SKM-1 (cell line): ENCODE measurements at regions not wholly inside any gene's neighbourhood (a gene's known extent, or its start where the extent isn't known, plus 50 kb on each side); places are given as distances from the start of the nearest gene placed in this dataset.

ENCODE experiments used
- DNase-seq: peaks from one replicate; lab custom pipeline; 2025; ENCODE audit not compliant: unreplicated experiment; lab: John Stamatoyannopoulos, UW

DNA sequence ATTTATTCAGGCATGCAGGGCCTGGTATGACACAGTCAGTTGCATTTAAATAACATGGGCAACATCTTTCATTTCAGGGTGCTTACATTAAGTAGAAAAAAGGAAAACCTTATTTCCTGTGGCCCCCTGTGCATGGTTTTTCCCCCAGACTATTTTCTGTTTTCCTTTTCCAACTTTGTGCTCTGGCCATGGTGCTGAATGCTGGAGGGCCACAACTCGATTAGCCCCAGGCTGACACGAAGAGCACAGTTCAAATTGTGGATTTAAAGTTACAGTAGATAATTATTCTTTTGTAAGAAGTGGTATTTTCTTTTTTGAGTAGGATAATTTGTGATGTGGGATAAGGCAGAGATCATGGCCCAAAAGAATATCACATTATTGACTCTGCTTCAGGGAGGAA lies 332.0 kb downstream of the HAO1 start:
- no peak for DNase-seq

DNA sequence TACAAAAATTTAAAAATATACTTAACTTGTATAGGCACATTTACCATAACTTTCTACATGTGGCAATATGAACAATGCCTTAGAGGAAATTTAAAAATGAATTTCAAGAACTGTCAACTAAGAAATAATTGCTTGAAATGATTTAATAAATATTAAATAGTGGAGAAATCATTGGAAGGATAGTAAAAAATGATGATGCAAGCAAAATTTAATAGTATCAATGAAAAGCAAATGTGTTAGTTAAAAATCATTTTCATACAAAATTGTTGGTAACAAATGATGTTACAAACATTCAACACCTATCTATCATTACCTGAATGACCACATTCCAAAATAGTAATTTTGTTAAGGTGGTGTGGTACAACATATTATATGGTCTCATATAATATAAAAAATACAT lies 331.0 kb downstream of the HAO1 start:
- DNase-seq = no peak

DNA sequence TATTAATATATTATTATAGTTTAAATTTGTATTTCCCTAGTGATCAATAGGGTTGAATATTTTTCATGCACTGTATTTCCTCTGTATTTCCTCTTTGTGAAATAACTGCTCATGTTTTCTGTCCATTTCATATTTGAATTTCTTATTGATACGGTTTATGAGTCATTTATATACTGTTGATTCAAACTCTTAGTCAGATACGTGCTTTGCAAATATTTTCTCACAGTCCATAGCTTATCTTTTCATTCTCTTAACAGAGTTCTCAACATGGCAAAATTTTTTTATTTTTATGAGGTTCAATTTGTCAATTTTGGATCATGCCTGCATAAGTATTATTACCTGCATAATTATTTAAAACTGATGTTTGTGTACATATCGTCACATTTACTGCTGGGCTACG lies 329.6 kb downstream of the HAO1 start:
- no peak for DNase-seq

DNA sequence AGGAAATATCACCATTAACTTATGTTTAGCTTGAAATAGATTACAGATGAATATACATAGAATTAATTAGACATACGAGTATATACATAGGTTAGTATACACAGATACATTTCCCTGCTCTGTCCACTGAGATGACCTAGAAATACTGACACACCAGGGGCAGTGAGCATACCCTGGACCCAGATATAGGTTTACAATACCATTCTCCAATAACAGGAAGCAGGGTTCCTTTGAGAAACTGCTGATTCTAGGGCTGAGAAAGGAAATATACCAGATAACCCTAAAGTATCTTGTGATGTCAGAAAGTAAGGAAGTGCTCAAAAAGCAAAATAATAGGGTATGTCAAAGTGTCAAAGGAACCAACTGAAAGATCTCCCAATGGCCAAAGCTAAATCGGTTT lies 322.5 kb downstream of the HAO1 start:
- DNase-seq = no peak

DNA sequence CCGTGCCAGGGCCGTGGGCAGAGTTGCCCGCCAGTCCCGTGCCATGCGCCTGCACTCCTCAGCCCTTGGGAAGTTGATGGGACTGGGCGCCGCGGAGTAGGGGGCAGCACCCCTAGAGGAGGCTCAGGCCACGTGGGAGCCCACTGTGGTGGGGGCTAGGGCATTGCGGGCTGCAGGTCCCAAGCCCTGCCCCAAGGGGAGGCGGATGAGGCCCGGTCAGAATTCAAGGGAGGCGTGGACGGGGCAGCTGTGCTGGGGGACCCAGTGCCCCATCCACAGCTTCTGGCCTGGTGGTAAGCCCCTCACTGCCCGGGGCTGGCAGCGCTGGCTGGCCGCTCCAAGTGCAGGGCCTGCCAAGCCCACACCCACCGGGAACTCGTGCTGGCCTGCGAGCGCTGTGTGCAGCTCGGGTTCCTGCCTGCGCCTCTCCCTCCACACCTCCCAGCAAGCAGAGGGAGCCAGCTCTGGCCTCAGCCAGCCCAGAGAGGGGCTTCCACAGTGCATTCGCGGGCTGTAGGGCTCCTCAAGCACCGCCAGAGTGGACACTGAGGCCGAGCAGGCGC lies 317.8 kb downstream of the HAO1 start:
- DNase-seq = no peak

DNA sequence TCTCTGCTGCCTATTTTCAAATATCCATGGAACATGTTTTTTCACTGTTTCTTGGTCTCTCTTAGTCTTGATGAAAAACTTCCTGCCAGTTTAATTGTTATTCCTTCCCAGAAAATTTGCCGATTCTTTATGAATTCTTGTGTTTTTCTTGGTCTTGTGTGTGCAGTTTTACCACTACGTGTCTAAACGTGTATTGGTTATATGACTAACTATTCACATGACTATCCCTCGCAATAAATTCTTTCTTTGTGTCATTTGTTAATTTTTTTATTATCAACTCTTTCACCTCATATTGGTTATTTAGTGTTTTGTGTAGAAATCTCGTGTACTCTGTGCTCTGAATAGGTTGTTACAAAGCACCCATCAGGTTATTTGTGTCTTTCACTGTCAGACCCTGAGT lies 315.4 kb downstream of the HAO1 start:
- no peak for DNase-seq

DNA sequence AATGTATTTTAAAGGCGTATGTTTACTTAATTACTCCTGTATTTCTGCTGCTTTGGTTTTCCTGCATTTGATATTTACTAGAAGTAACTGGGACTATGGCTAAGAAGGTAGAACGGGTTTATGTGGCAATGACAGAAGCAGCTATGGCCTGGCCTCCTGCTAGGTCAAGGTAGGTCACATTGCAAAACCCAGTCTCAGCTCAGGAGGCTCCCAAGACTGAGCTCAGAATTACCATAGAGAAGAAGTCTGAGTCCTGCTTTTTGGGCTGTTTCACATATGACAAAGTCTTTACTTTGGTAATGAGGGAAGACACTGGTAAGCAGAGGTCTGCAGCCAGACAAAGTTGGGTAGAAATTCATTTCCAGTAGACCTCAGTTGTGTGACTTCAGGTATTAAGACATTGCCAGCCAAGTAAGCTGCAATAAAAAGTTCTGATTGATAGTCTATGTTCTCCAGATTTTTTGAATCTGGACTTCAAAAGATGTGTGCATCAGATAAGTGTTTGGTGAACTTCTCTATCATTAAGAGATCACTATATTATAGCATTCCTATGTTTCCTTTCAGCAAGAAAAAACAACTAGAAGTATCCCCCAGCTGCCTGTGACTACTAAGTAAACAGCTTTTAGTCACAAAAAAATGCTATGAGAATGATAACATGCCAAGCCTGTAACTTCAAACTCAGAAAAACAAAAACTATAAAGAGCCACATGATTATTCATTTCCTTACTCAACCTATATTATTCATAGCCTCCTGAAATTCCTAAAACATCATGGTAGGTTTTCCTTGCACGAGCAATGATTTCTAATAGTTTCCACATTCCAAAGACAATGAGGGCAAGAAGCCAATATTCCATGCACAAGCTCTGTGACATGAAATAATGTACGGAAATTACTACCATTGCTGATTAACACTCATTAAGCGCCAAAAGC lies 312.3 kb downstream of the HAO1 start:
- DNase-seq = no peak

DNA sequence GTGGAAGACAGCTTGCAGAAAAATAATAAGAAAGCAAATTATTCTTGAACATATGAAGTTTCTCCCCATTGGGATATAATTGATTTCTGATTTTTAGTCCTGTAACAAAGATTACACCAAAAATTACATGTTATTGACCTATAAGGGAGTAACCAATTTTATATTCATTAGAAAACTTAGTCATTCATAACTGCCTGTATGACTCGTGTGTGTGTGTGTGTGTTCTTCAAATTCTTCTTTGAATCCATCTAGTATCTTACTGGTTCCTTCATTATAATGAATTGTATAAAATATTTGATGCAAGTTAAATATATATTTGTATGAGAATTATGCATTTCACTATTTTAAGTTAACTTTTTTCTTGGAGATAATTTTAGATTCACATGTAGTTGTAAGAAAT lies 310.4 kb downstream of the HAO1 start:
- no peak for DNase-seq

DNA sequence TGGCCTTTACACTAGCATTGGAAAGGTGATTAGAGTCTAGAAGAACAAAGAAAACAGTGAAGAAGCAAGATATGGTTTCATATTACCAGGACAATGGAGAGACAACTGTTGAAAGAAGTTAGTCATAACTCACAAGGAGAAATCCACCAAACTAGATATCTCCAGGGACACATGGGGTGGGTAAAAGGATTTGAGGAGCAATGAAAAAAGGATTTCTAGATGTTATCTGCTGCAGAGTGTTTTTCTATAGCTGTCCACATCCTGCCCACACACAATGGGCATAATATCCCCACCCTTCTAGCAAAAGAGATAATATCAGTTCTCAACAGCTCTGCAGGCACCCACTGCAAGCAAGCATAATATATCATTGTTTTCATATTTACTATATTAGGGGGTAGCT lies 303.1 kb downstream of the HAO1 start:
- DNase-seq = no peak

DNA sequence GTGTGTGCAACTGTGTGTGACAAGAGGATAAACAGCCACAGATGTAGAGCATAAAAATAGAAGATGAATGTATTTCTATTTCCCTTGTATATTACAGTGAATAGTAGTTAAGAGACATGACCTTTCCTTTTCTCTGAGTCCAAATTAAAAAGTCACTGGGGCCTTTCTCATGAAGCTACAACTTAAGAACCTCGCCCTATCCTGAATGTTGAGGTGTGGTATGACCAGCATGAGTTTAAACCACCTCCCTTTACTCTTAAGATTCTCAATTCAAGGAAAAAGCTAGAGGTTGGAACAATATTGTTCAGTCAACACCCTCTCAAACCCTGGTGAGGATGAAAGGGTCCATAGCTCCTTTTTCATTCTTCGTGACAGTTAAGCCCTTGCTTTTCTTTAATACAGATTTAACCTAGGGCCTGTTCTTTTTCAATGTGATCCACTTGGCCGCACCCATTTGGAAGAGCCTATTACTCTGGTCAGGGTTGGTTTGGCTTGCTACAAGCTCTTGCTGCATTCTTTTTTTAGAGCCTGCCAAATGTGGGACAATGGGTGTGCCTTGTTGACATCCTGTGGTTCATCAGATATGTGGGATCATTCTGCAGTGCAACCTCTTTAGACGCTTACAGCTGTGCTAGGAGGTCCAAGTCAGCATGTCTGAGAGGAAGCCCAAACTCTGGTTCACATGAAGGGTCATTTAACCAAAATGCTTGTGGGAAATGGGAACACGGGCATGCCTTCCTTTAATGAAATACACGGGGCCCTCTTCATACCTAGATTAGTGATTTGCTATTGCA lies 290.0 kb downstream of the HAO1 start:
- DNase-seq = no peak

DNA sequence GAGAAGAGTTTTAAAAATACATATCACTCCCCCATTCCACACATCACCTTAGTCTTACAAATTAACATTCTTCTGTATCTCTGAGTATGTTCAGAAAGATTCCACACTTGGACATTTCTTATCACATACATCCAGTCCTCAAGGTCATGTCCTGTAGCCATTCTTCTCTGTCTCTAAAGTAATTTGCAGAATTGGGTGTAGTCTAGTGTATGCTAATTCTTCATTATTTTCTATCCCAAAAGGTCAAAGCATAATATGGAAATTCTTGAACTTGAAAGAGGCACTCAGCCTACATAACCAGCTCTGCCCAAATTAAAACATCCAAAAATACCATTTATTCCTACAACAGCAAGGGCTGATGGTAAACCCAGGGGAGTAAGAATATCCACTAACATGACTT lies 286.0 kb downstream of the HAO1 start:
- no peak for DNase-seq

DNA sequence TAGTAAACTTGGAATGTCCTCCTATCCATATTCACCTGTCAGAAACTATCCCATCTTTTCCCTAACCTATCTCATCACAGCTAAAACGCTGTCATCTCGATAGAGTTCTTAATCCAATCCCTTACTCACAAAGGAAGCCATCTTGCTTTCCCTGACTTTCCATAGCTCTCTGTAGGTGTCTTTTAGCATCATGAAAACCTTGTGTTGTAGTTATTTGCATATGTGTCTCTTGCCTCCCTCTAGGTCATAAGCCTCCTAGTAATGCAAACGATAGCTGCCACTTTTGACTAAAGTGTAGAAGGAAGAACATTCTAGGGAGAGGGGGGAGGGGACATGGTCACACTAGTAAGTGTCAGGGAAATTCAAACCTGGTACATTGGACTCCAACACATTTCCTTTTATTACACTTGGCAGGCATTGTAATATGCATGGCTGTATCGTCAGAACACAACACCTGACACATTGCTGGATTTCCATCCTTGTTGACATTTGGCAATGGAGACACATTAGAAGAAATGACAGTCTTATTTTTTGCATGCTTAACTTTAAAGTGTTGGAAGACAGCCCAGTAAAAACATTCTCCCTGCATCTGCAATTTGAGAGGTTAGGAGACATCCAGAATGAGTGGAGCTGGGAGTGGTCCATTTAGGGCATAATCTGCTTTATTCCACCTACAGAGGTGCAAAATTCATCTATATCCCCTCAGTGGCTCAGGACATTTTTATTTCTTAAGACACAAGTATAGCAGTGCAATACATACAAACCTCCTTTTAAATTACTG lies 283.4 kb downstream of the HAO1 start:
- DNase-seq = no peak

DNA sequence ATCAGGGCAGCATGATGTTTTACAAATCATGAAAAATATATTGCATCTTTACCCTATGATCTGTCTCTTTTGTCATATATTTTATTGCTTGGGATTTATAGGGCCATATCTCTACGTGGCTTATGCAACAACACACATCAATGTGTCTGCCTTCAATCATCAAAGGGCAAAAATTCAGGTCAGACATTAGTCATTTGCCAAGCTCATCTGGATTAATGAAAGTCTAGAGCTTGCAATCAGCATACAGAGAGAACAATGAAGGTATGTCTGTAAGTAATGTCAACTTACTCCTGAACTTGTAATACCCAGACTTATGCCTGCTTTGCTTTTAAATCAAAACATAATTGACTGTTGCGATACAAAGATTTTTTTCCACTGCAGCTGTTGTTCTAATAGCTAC lies 282.7 kb downstream of the HAO1 start:
- DNase-seq = no peak

DNA sequence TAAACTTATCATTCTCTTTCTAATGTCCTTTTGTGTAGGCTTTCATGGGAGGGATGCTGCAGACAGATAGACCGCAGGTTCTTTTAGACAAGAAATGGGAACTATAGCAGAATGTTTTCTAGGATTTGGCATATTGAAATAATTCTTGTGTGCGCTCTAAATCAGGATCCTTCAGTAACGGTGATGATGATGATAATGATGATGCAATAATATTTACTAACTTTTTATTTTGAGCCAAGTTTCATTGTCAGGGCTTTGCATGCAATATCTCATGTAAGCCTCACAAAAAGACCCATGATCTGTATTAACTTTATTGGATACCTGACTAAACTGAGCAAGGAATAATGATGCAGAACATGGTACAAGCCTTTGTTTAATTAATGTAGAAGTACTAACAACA lies 280.1 kb downstream of the HAO1 start:
- DNase-seq = no peak

DNA sequence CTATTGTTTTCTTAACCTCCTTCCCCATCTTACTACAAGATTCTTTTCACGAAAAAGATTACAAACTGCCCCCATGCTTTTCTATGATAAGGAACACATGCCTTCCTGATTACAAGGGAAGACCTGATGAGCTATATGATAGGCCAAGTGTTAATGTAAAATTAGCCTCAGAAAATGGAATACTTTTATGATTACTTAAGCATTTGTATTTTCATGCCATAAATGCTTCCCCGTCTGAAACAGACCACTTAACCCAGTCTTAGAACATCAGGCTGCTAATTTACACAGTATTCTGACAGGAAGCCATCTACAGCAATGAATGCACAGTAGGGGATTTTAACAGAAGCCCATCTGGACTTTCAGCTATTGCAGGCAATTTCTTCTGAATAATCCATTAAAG lies 274.9 kb downstream of the HAO1 start:
- DNase-seq = no peak

DNA sequence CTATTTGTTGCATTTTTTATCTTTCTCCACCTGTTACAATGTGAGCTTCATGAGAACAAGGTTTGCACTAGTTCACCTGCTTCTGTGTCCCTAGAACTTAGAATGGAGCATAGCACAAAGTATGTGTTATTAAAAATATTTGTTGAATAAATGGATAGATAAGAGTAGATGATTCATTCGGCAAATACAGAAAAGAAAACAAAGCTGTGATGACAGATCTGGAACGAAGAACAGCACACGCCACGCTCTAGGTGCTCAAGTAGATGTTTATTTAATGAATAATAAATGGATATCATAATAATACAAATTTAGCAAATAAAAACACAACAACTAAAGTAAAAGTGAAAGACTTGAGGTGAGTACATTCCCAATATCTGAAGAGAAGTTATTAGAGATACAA lies 273.1 kb downstream of the HAO1 start:
- DNase-seq = no peak

DNA sequence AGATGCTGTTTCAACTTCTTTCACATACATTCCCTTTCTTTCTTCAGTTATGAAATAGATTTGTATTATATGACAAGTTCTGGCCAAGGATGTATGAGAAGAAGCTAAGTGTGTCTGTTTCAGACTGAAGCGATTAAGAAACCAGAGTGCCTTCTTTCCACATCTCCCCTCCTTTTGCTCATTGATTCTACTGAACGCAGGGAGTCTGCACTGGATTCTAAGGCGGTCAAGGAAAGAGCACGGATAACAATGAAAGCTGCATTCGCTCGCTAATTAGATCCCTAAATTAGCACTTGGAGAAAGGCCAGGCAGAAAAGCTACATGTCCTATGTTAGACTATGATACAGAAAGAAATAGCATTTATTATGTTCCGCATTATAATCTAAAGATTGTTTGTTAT lies 267.7 kb downstream of the HAO1 start:
- no peak for DNase-seq

DNA sequence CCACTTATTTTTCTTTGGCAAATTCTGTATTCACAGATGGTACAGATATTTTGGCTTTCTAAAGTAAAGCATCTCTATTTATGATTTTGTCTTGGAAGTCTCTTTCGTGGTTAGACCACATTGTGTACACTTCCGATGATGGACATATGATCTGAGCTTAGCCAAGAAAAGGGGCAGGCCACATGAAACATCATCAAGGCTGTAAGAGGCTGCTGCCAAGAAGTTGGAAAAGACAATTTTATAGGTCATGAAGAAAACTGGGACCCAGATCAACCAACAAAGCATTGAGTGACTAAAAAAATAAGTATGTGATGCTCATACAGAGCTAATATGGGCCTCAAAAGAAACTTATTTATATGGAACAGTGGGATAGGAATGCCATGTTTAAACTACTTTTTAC lies 266.4 kb downstream of the HAO1 start:
- no peak for DNase-seq

DNA sequence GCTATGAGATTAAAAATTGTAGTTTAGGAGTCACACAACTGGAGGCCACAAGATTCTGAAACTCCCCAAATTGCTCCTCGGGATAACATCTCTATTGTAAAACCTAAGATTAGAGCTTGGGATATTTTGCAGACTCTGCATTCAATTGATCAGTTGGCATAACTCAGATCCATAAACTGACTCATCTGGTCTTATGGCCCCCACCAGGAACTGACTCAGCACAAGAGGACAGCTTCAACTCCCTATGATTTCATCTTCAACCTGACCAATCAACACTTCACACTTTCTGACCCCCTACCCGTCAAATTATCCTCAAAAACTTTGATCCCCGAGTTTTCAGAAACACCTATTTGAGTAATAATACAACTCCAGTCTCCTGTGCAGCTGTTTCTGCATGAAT lies 257.3 kb downstream of the HAO1 start:
- DNase-seq = no peak

DNA sequence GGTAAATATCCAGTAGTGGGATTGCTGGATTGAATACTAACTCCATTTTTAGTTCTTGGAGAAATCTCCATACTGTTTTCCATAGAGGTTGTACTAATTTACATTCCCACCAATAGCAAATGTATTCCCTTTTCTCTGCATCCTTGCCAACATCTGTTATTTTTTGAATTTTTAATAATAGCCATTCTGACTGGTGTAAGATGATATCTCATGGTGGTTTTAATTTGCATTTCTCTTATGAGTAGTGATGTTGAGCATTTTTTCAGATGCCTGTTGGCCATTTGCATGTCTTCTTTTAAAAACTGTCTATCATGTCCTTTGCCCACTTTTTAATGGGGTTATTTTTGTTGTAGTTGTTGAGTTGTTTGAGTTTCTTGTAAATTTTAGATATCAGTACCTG lies 253.2 kb downstream of the HAO1 start:
- no peak for DNase-seq

DNA sequence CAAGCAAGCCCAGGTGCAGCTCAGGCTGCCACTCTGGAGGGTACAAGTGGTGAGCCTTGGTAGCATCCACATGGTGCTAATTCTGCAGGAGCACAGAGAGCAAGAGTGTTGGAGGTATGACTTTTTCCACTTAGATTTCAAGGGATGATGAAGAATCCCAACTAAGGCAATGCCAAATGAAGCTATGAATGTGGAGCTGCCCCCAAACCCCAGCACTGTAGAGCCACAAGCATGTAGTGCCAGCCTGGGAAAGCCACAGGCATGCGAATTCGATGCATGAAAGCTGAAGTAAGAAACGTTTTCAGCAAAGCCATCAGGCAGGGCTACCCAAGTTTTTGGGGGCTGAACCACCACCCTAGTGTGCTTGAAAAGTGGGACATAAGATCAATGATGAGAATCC lies 251.1 kb downstream of the HAO1 start:
- no peak for DNase-seq
